IMR-90 (cell line): ENCODE measurements at regions not wholly inside any gene's neighbourhood (a gene's known extent, or its start where the extent isn't known, plus 50 kb on each side); places are given as distances from the start of the nearest gene placed in this dataset.
"Not testable (repeated sequence)": the region's sequence is repeated elsewhere in the genome, so short reads cannot be mapped to it uniquely, and the experiment has no call there.

Experiments
- ATAC-seq: fragments of 200-7000 bp; cut with Tn5 transposase; 2 replicates; pipeline ENCODE4 v1.9.1; 2020; ENCODE audit warnings: low read depth, mild to moderate bottlenecking, moderate library complexity
- BruUV-seq: library from RNA; stranded (reverse); fragments of 400-500 nt; replicated peaks from 2 replicates; lab custom pipeline; 2021; lab: Mats Ljungman, UMichigan
- CTCF ChIA-PET: fragments of 300-600 bp; formaldehyde crosslinking; extraction: SDS; loops from one replicate; lab custom pipeline; 2021; ENCODE audit warnings: antibody characterized with exemption; lab: Yijun Ruan, JAX
- POLR2A ChIA-PET: fragments of 300-600 bp; sonication (Branson Sonifier 250); formaldehyde crosslinking; loops from one replicate; lab custom pipeline; 2022; ENCODE audit warnings: antibody characterized with exemption; ENCODE audit not compliant: unreplicated experiment; lab: Charles Lee
- DNase-seq: peaks from one replicate; pipeline ENCODE4 v3.0.0; 2013
- H2AFZ ChIP-seq: replicated peaks from 2 replicates; pipeline ENCODE3; 2013; ENCODE audit warnings: low read length, mild to moderate bottlenecking; ENCODE audit not compliant: poor library complexity
- H2AK5ac ChIP-seq: 2 replicates; pipeline ENCODE4 v1.6.1; 2013; ENCODE audit warnings: low read depth, low read length, inconsistent platforms
- H2AK9ac ChIP-seq: replicated peaks from 2 replicates; pipeline ENCODE3; 2013; ENCODE audit warnings: mild to moderate bottlenecking, low read depth, low read length, moderate library complexity; ENCODE audit not compliant: poor library complexity
- H2BK120ac ChIP-seq: 2 replicates; pipeline ENCODE4 v1.6.1; 2013; ENCODE audit warnings: low read depth, low read length, inconsistent platforms
- H2BK15ac ChIP-seq: 3 replicates; pipeline ENCODE4 v1.6.1; 2013; ENCODE audit warnings: low read depth, low read length, inconsistent platforms
- H2BK20ac ChIP-seq: 2 replicates; pipeline ENCODE4 v1.6.1; 2013; ENCODE audit warnings: low read depth, mild to moderate bottlenecking, inconsistent platforms, low read length, moderate library complexity
- H2BK5ac ChIP-seq: 2 replicates; pipeline ENCODE4 v1.6.1; 2013; ENCODE audit warnings: mild to moderate bottlenecking, low read depth, low read length, inconsistent platforms; ENCODE audit not compliant: poor library complexity, severe bottlenecking
- H3K14ac ChIP-seq: replicated peaks from 2 replicates; pipeline ENCODE4 v1.6.1; 2013; ENCODE audit warnings: low read depth, low read length, inconsistent platforms
- H3K18ac ChIP-seq: 2 replicates; pipeline ENCODE4 v1.6.1; 2013; ENCODE audit warnings: low read depth, low read length, control low read depth
- H3K23ac ChIP-seq: 2 replicates; pipeline ENCODE4 v1.6.1; 2013; ENCODE audit warnings: low read depth, low read length, inconsistent platforms
- H3K27ac ChIP-seq: 2 replicates; pipeline ENCODE4 v1.5.1; 2013; ENCODE audit warnings: mild to moderate bottlenecking, control low read depth, low read length; ENCODE audit not compliant: insufficient read depth
- H3K27me3 ChIP-seq: 2 replicates; pipeline ENCODE4 v1.6.1; 2013; ENCODE audit warnings: low read length; ENCODE audit not compliant: control insufficient read depth, insufficient read depth
- H3K36me3 ChIP-seq: 2 replicates; pipeline ENCODE4 v1.6.1; 2013; ENCODE audit warnings: low read length, mixed read lengths; ENCODE audit not compliant: control insufficient read depth, insufficient read depth
- H3K4ac ChIP-seq: 2 replicates; pipeline ENCODE4 v1.6.1; 2013; ENCODE audit warnings: low read depth, low read length, inconsistent platforms
- H3K4me1 ChIP-seq: 2 replicates; pipeline ENCODE4 v1.6.1; 2013; ENCODE audit warnings: low read length, mixed read lengths; ENCODE audit not compliant: control insufficient read depth, insufficient read depth
- H3K4me2 ChIP-seq: 2 replicates; pipeline ENCODE4 v1.6.1; 2013; ENCODE audit warnings: low read depth, mild to moderate bottlenecking, control low read depth, low read length, moderate library complexity
- H3K4me3 ChIP-seq: 2 replicates; pipeline ENCODE4 v1.5.1; 2013; ENCODE audit warnings: low read depth, mild to moderate bottlenecking, control low read depth, low read length, moderate library complexity; ENCODE audit not compliant: insufficient read depth
- H3K56ac ChIP-seq: 2 replicates; pipeline ENCODE4 v1.6.1; 2013; ENCODE audit warnings: low read length, inconsistent platforms; ENCODE audit not compliant: insufficient read depth; ENCODE audit errors: extremely low read depth
- H3K79me1 ChIP-seq, 2 experiments: 2 replicates each; pipeline ENCODE4 v1.6.1; 2013; ENCODE audit warnings: low read length in 2 of 2, inconsistent platforms in 1 of 2, low read depth in 1 of 2
- H3K9ac ChIP-seq: 2 replicates; pipeline ENCODE4 v1.6.1; 2013; ENCODE audit warnings: low read depth, low read length, control low read depth
- H3K9me1 ChIP-seq: 2 replicates; pipeline ENCODE4 v1.6.1; 2013; ENCODE audit warnings: low read length, inconsistent platforms; ENCODE audit not compliant: insufficient read depth
- H3K9me3 ChIP-seq: 2 replicates; pipeline ENCODE4 v1.6.1; 2013; ENCODE audit warnings: low read length; ENCODE audit not compliant: control insufficient read depth, insufficient read depth
- H4K20me1 ChIP-seq: 2 replicates; pipeline ENCODE4 v1.6.1; 2013; ENCODE audit warnings: low read length, inconsistent platforms; ENCODE audit not compliant: insufficient read depth
- H4K5ac ChIP-seq: 2 replicates; pipeline ENCODE4 v1.6.1; 2013; ENCODE audit warnings: mild to moderate bottlenecking, low read depth, low read length, control low read depth
- H4K8ac ChIP-seq, 2 experiments: 2 replicates each; pipeline ENCODE4 v1.6.1; 2013; ENCODE audit warnings: low read depth in 2 of 2, low read length in 2 of 2, control low read depth in 1 of 2, inconsistent platforms in 1 of 2
- H4K91ac ChIP-seq: 2 replicates; pipeline ENCODE4 v1.6.1; 2013; ENCODE audit warnings: low read depth, low read length, inconsistent platforms; ENCODE audit not compliant: insufficient read depth
- WGBS, 2 experiments: methylation state at CpG; one replicate each; pipeline versions ENCODE4 v1.1.5 to v1.1.7; 2013; ENCODE audit warnings: missing lambda C conversion rate in 2 of 2; ENCODE audit not compliant: insufficient read length in 1 of 2; ENCODE audit errors: extremely low coverage in 2 of 2; 5-methylcytosine and 5-hydroxymethylcytosine counted together
- dilution Hi-C: fragments of 300-500 bp; cut with HindIII; formaldehyde crosslinking; loops from one replicate; pipeline ENCODE4 v1.14.3; 2018; ENCODE audit warnings: low sequenced_read_pairs; ENCODE audit not compliant: unreplicated experiment
- in situ Hi-C: fragments of 300-500 bp; cut with MboI; formaldehyde crosslinking; loops from 3 replicates; pipeline ENCODE4 v1.14.3; 2019; ENCODE audit warnings: low sequenced_read_pairs, inconsistent platforms, mixed read lengths
- intact Hi-C: fragments of 100-400 bp; cut with micrococcal nuclease; formaldehyde crosslinking; loops from 2 replicates; pipeline ENCODE4 v1.10.0; 2022

DNA sequence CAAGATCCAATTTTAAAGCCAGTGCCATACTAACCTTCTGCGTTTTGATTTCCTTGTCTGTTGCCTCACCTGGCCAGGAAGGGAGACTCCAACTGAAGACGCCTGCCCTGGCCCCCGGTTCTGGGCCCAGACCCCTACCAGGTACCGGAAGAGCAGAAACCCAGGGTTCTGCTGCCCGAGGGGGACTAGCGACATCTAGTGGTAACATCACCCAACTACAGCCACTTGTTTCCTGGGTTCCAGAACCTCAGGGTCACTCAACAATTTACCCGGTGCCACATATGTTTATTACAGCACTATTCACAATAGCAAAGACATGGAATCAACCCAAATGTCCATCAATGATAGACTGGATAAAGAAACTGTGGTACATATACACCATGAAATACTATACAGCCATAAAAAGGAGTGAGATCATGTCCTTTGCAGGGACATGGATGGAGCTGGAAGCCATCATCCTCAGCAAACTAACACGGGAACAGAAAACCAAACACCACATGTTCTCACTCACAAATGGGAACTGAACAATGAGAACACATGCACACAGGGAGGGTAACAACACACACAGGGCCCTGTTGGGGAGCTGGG lies 268.7 kb upstream of the IRX4 start:
- H3K4me3 ChIP-seq, H4K8ac ChIP-seq, H3K4ac ChIP-seq, H4K20me1 ChIP-seq, H3K9ac ChIP-seq, POLR2A ChIA-PET, ATAC-seq, H3K27me3 ChIP-seq, H4K91ac ChIP-seq, H3K23ac ChIP-seq, H2BK15ac ChIP-seq, H3K4me1 ChIP-seq, H2AK5ac ChIP-seq, H3K9me1 ChIP-seq, intact Hi-C loops, H3K36me3 ChIP-seq, H3K4me2 ChIP-seq, H2BK5ac ChIP-seq, BruUV-seq, H2AK9ac ChIP-seq, H3K18ac ChIP-seq, H3K79me1 ChIP-seq, dilution Hi-C loops, H2BK120ac ChIP-seq, H3K56ac ChIP-seq, H3K27ac ChIP-seq, H3K14ac ChIP-seq, CTCF ChIA-PET, in situ Hi-C loops, H4K5ac ChIP-seq, H2AFZ ChIP-seq, H2BK20ac ChIP-seq, DNase-seq: not testable (repeated sequence)
- H3K9me3 ChIP-seq: peaks cover 29% of the 10 kb centered on the region
- WGBS, 2 experiments: 10% methylated on average over 4 of the region's 8 CpGs; no CpG with 5 or more reads in 1 of the 2 experiments
